ENCODE measurements at regions not wholly inside any gene's neighbourhood (a gene's known extent, or its start where the extent isn't known, plus 50 kb on each side); places are given as distances from the start of the nearest gene placed in this dataset.
A peak's percentile ranks its signal among the peaks of the same experiment; 100 is the strongest.

GRCh38 chrX:30965767-30966166, 76.7 kb upstream of the TAB3 start:
- DNase-seq, result peak; percentile 47
- Histone ChIP-seq H3K9me3 (ENCODE audit: severe bottlenecking) (no peaks in the 10 kb centered on the region), H3K36me3 (no peaks in the 10 kb centered on the region), H3K27ac (peak overlapping the region; percentile 54), H3K4me3 (ENCODE audit: low read depth, low read length) (no peak overlapping the region), H3K27me3 (ENCODE audit: insufficient read depth, low read depth, severe bottlenecking) (no peaks in the 10 kb centered on the region)
- no peak for TF ChIP-seq CTCF (IDR thresholded peaks at IDR 0.05; ENCODE audit: low read depth, low read length)

- H3K27ac ChIP-seq, result no peak overlapping the region
- TF ChIP-seq CTCF (IDR thresholded peaks at IDR 0.05; ENCODE audit: low read depth, low read length), result no peak
- H3K4me3 ChIP-seq (ENCODE audit: low read depth, low read length), result no peak overlapping the region
- no peaks in the 10 kb centered on the region for H3K9me3 ChIP-seq (ENCODE audit: severe bottlenecking)
- H3K36me3 ChIP-seq, result no peaks in the 10 kb centered on the region
- H3K27me3 ChIP-seq (ENCODE audit: insufficient read depth, low read depth, severe bottlenecking), result no peaks in the 10 kb centered on the region
- DNase-seq, result no peak
These were observed 72.5 kb upstream of the TAB3 start for GRCh38 chrX:30961387-30962174.

GRCh38 chrX:30957753-30958152, 68.7 kb upstream of the TAB3 start:
- peaks cover 2% of the 10 kb centered on the region for H3K27me3 ChIP-seq (ENCODE audit: insufficient read depth, low read depth, severe bottlenecking)
- DNase-seq, result no peak
- no peak overlapping the region for H3K27ac ChIP-seq
- H3K4me3 ChIP-seq (ENCODE audit: low read depth, low read length), result no peak overlapping the region
- TF ChIP-seq CTCF (IDR thresholded peaks at IDR 0.05; ENCODE audit: low read depth, low read length), result no peak
- no peaks in the 10 kb centered on the region for H3K36me3 ChIP-seq
- no peaks in the 10 kb centered on the region for H3K9me3 ChIP-seq (ENCODE audit: severe bottlenecking)

- Histone ChIP-seq H3K36me3 (no peaks in the 10 kb centered on the region), H3K4me3 (ENCODE audit: low read depth, low read length) (no peak overlapping the region), H3K9me3 (ENCODE audit: severe bottlenecking) (no peaks in the 10 kb centered on the region), H3K27me3 (ENCODE audit: insufficient read depth, low read depth, severe bottlenecking) (peaks cover 2% of the 10 kb centered on the region), H3K27ac (no peak overlapping the region)
- no peak for TF ChIP-seq CTCF (IDR thresholded peaks at IDR 0.05; ENCODE audit: low read depth, low read length)
- no peak for DNase-seq
These were observed 66.6 kb upstream of the TAB3 start for GRCh38 chrX:30955687-30956086.

GRCh38 chrX:30951003-30951402, 61.9 kb upstream of the TAB3 start:
- no peaks in the 10 kb centered on the region for H3K27me3 ChIP-seq (ENCODE audit: insufficient read depth, low read depth, severe bottlenecking)
- DNase-seq, result no peak
- no peaks in the 10 kb centered on the region for H3K36me3 ChIP-seq
- peak overlapping the region; percentile 79 for H3K27ac ChIP-seq
- H3K4me3 ChIP-seq (ENCODE audit: low read depth, low read length), result no peak overlapping the region
- peaks cover 3% of the 10 kb centered on the region for H3K9me3 ChIP-seq (ENCODE audit: severe bottlenecking)
- no peak for TF ChIP-seq CTCF (IDR thresholded peaks at IDR 0.05; ENCODE audit: low read depth, low read length)

GRCh38 chrX:30950391-30950790, 61.3 kb upstream of the TAB3 start:
- DNase-seq, result peak; percentile 66
- H3K4me3 ChIP-seq (ENCODE audit: low read depth, low read length), result no peak overlapping the region
- no peaks in the 10 kb centered on the region for H3K36me3 ChIP-seq
- no peaks in the 10 kb centered on the region for H3K27me3 ChIP-seq (ENCODE audit: insufficient read depth, low read depth, severe bottlenecking)
- H3K9me3 ChIP-seq (ENCODE audit: severe bottlenecking), result peaks cover 3% of the 10 kb centered on the region
- H3K27ac ChIP-seq, result peak overlapping the region; percentile 79
- no peak for TF ChIP-seq CTCF (IDR thresholded peaks at IDR 0.05; ENCODE audit: low read depth, low read length)
